Tibial artery (tissue), 4 donors: ENCODE measurements at regions not wholly inside any gene's neighbourhood (a gene's known extent, or its start where the extent isn't known, plus 50 kb on each side); places are given as distances from the start of the nearest gene placed in this dataset.
"Not testable (repeated sequence)": the region's sequence is repeated elsewhere in the genome, so short reads cannot be mapped to it uniquely, and the experiment has no call there.

ENCODE experiments used
- DNase-seq, 2 donors: peaks; one replicate each; pipeline ENCODE4 v3.0.0-alpha.2; 2019
- H3K27ac ChIP-seq, 2 donors: fragments of 200-600 bp; sonication (generic) in 1 of 2; 1 replicate in 1 of 2; 2 replicates in 1 of 2; pipeline ENCODE4 v1.5.1; 2018 to 2019; ENCODE audit warnings: mild to moderate bottlenecking in 1 of 2
- H3K27me3 ChIP-seq, 2 donors: fragments of 200-600 bp; sonication (generic) in 1 of 2; one replicate each; pipeline versions ENCODE4 v1.5.1 to v1.6.0; 2016 to 2019
- H3K36me3 ChIP-seq, 3 donors: fragments of 200-600 bp; sonication (generic) in 2 of 3; one replicate each; pipeline ENCODE4 v1.5.1; 2016 to 2019; ENCODE audit warnings: mild to moderate bottlenecking in 2 of 3
- H3K4me1 ChIP-seq, 4 donors: fragments of 200-600 bp; sonication (generic) in 2 of 4; 1 replicate in 3 of 4; 2 replicates in 1 of 4; pipeline ENCODE4 v1.5.1; 2016 to 2019
- H3K4me3 ChIP-seq, 2 donors: fragments of 200-600 bp; sonication (generic) in 1 of 2; 1 replicate in 1 of 2; 2 replicates in 1 of 2; pipeline ENCODE4 v1.5.1; 2018 to 2019; ENCODE audit warnings: mild to moderate bottlenecking in 2 of 2
- H3K9me3 ChIP-seq, 3 donors: fragments of 200-600 bp; sonication (generic) in 1 of 3; one replicate each; pipeline ENCODE4 v1.5.1; 2016 to 2019
- intact Hi-C: fragments of 100-400 bp; cut with DNase I; formaldehyde crosslinking; loops from one replicate; pipeline ENCODE4 v1.15.0; 2023; ENCODE audit warnings: low total_unique reads
- TF ChIP-seq, protein P1 (sequence below), 2 experiments: fragments of 200-600 bp in 1 of 2; fragments of 450-650 bp in 1 of 2; IDR thresholded peaks; one replicate each; pipeline ENCODE4 v1.5.1; 2017 to 2019; ENCODE audit warnings: antibody characterized with exemption in 2 of 2, mild to moderate bottlenecking in 1 of 2, moderate library complexity in 1 of 2

DNA sequence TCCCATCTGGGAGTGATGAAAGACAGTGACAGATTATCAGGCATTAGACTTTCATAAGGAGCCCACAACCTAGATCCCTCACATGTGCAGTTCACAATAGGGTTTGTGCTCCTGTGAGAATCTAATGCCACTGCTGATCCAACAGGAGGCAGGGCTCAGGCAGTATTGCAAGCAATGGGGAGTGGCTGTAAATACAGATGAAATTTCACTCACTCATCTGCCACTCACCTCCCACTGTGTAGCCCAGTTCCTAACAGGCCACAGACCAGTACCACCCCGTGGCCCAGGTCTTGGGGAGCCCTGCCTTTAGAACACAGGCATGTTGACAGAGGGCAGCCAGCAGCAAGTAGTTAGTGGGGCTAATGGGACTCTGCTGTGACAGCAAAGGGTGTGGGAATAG is 137.3 kb upstream of the NANOS1 start:
- DNase-seq: no peak
- Histone ChIP-seq H3K27ac (no peak overlapping the region), H3K36me3 (no peaks in the 10 kb centered on the region), H3K27me3 (no peaks in the 10 kb centered on the region), H3K9me3 (no peaks in the 10 kb centered on the region), H3K4me1 (no peaks in the 10 kb centered on the region), H3K4me3 (no peak overlapping the region)
- TF ChIP-seq, protein P1, sequence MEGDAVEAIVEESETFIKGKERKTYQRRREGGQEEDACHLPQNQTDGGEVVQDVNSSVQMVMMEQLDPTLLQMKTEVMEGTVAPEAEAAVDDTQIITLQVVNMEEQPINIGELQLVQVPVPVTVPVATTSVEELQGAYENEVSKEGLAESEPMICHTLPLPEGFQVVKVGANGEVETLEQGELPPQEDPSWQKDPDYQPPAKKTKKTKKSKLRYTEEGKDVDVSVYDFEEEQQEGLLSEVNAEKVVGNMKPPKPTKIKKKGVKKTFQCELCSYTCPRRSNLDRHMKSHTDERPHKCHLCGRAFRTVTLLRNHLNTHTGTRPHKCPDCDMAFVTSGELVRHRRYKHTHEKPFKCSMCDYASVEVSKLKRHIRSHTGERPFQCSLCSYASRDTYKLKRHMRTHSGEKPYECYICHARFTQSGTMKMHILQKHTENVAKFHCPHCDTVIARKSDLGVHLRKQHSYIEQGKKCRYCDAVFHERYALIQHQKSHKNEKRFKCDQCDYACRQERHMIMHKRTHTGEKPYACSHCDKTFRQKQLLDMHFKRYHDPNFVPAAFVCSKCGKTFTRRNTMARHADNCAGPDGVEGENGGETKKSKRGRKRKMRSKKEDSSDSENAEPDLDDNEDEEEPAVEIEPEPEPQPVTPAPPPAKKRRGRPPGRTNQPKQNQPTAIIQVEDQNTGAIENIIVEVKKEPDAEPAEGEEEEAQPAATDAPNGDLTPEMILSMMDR (IDR thresholded peaks at IDR 0.05): no peak
- intact Hi-C loops: no loop called here

DNA sequence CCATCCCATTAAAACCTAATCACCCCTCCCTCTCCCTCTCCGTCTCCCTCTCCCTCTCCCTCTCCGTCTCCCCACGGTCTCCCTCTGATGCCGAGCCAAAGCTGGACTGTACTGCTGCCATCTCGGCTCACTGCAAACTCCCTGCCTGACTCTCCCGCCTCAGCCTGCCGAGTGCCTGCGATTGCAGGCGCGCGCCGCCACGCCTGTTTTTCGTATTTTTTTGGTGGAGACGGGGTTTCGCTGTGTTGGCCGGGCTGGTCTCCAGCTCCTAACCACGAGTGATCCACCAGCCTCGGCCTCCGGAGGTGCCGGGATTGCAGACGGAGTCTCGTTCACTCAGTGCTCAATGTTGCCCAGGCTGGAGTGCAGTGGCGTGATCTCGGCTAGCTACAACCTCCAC is 134.6 kb upstream of the NANOS1 start:
- H3K27ac ChIP-seq, H3K27me3 ChIP-seq, DNase-seq, H3K4me3 ChIP-seq, intact Hi-C loops, H3K9me3 ChIP-seq, H3K4me1 ChIP-seq, H3K36me3 ChIP-seq: not testable (repeated sequence)

DNA sequence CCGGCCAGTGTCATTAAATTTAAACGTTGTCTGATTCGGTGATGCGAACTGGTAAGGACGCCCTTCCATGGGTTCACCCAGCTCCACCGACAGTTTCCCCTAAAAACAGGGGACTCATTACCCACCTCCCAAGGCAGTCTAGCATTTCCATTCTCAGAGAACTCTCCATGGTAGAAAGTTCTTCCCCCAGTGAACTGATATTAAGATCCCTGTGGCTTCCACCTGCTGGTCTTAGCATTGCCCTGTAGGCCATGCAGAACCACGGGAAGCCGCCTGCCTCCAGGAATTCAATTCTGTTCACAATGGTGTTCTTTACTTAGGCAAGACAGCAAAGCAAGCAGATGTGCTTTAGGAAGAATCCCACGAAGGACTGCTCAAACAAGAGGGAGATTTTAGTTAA is 128.9 kb upstream of the NANOS1 start:
- Histone ChIP-seq H3K4me1 (peaks cover 0 to 9% (median 2%) of the 10 kb centered on the region in 4 donors), H3K27me3 (peaks cover 0 to 6% of the 10 kb centered on the region in 2 donors), H3K4me3 (no peak overlapping the region), H3K36me3 (no peaks in the 10 kb centered on the region), H3K9me3 (no peaks in the 10 kb centered on the region), H3K27ac (no peak overlapping the region)
- intact Hi-C loops: no loop called here
- TF ChIP-seq, protein P1 (IDR thresholded peaks at IDR 0.05): no peak
- no peak for DNase-seq

DNA sequence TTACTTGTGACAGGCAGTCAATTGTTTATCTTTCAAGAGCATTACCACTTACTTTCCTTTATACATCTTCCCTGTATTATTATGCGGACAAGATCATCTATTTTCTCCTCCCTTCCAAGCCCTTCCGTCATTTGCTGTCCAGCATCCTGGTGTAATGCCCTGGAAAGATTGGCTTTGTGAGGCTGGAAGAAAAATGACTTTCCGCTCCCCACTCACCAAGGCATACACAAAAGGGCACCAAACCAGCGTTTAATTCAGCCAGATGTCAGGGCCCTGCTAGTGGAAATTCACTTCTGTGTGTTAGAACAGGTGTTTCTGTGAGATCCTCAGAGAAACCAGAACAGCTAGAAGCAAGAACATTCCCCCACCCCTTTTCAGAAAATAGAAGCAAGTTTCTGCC is 128.1 kb upstream of the NANOS1 start:
- DNase-seq: no peak
- no peaks in the 10 kb centered on the region for H3K36me3 ChIP-seq
- H3K9me3 ChIP-seq: no peaks in the 10 kb centered on the region
- no peak overlapping the region for H3K4me3 ChIP-seq
- intact Hi-C loops: no loop called here
- H3K27ac ChIP-seq: no peak overlapping the region
- H3K4me1 ChIP-seq: peaks cover 0 to 9% (median 2%) of the 10 kb centered on the region in 4 donors
- TF ChIP-seq, protein P1 (IDR thresholded peaks at IDR 0.05): no peak
- H3K27me3 ChIP-seq: peaks cover 0 to 6% of the 10 kb centered on the region in 2 donors

DNA sequence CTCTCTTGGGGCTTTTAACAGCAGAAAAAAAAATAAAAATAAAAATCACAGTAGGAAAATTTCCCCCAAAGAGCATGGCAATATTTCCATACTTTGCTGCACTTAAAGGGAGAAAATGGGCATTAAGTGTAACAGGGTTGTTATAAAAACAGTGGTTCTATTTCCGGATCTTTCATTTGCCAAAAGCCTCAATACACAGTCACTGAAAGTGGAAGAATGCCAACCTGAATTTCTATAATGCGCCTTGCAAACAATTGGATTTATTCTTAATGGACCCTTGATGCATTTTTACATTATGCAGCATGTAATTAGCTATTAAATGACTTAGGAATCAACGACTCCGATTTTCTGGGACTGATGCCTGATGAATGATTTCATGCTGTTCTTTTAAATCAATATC is 127.6 kb upstream of the NANOS1 start:
- H3K36me3 ChIP-seq: no peaks in the 10 kb centered on the region
- no peak overlapping the region for H3K4me3 ChIP-seq
- H3K4me1 ChIP-seq: peaks cover 0 to 9% (median 2%) of the 10 kb centered on the region in 4 donors
- H3K27me3 ChIP-seq: peaks cover 0 to 6% of the 10 kb centered on the region in 2 donors
- no peak for DNase-seq
- no peaks in the 10 kb centered on the region for H3K9me3 ChIP-seq
- no peak overlapping the region for H3K27ac ChIP-seq
- intact Hi-C loops: no loop called here
- TF ChIP-seq, protein P1 (IDR thresholded peaks at IDR 0.05): no peak

DNA sequence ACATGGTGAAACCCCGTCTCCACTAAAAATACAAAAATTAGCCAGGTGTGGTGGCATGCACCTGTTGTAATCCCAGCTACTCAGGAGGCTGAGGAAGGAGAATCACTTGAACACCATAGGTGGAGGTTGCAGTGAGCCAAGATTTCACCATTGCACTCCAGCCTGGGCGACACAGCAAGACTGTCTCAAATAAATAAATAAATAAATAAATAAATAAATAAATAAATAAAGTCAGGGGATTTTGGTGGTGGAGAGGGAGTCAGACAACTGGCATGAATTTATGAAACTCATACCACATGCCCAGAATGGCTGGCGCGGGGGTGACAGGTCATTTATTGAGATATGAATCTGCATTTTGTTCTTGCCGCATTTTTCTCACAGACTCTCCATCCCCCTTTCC is 126.9 kb upstream of the NANOS1 start:
- H3K27me3 ChIP-seq, H3K4me1 ChIP-seq, DNase-seq, intact Hi-C loops, H3K27ac ChIP-seq, H3K4me3 ChIP-seq, H3K9me3 ChIP-seq, H3K36me3 ChIP-seq: not testable (repeated sequence)

DNA sequence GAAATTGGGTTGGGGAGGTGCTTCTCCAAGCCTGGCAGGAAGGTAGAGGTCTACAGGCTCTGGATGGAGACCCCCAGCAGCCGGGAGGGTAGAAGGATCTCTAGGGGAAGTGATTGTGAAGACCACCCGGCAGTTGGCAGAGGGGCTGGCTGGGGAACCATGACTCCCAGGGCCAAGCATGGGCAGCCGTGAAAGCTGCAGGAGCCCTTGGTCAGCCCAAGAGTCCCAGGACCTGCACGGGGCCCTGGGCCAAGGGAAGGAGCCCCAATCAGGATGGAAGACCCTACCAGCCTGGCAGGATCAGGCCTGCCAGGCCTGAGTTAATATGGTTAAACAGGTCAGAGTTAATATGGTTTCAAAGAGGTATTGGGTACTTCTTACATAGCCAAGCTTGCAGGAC is 126.3 kb upstream of the NANOS1 start:
- intact Hi-C loops: no loop called here
- Histone ChIP-seq H3K27ac (no peak overlapping the region), H3K27me3 (peaks cover 0 to 6% of the 10 kb centered on the region in 2 donors), H3K9me3 (no peaks in the 10 kb centered on the region), H3K4me3 (no peak overlapping the region), H3K36me3 (no peaks in the 10 kb centered on the region), H3K4me1 (peaks cover 0 to 9% (median 2%) of the 10 kb centered on the region in 4 donors)
- DNase-seq: no peak
- TF ChIP-seq, protein P1 (IDR thresholded peaks at IDR 0.05): no peak
